OCI-LY3 (cell line): ENCODE measurements at regions not wholly inside any gene's neighbourhood (a gene's known extent, or its start where the extent isn't known, plus 50 kb on each side); places are given as distances from the start of the nearest gene placed in this dataset.

Experiments used
- H2AFZ ChIP-seq: fragments of 200-600, 300-600 bp; shearing (Covaris generic); 2 replicates; pipeline ENCODE4 v1.6.0; 2014; ENCODE audit warnings: antibody characterized with exemption, low read depth, low read length
- H3K27ac ChIP-seq: fragments of 200-600, 300-600 bp; sonication (generic); 2 replicates; pipeline ENCODE4 v1.5.1; 2014; ENCODE audit warnings: mild to moderate bottlenecking, low read length, moderate library complexity, mixed read lengths
- H3K27me3 ChIP-seq: fragments of 200-600, 300-600 bp; sonication (generic); 2 replicates; pipeline ENCODE4 v1.6.1; 2014; ENCODE audit warnings: low read depth, low read length, mixed read lengths
- H3K36me3 ChIP-seq: fragments of 200-600, 300-600 bp; sonication (generic); replicated peaks from 2 replicates; pipeline ENCODE3; 2014; ENCODE audit warnings: low read depth, low read length, mixed read lengths
- H3K4me1 ChIP-seq: fragments of 300-600, 200-600 bp; sonication (generic); 2 replicates; pipeline ENCODE4 v1.6.1; 2014; ENCODE audit warnings: low read length, mixed read lengths
- H3K4me2 ChIP-seq: fragments of 200-600, 300-600 bp; sonication (generic); 2 replicates; pipeline ENCODE4 v1.6.1; 2014; ENCODE audit warnings: low read length, mixed read lengths
- H3K4me3 ChIP-seq: fragments of 300-600, 200-600 bp; sonication (generic); 2 replicates; pipeline ENCODE4 v1.5.1; 2014; ENCODE audit warnings: antibody characterized with exemption, mild to moderate bottlenecking, low read length, moderate library complexity
- H3K79me2 ChIP-seq: fragments of 300-600, 200-600 bp; shearing (Covaris generic); 2 replicates; pipeline ENCODE4 v1.6.1; 2014; ENCODE audit warnings: mild to moderate bottlenecking, low read length, mixed read lengths
- H3K9ac ChIP-seq: fragments of 300-600, 200-600 bp; shearing (Covaris generic); 2 replicates; pipeline ENCODE4 v1.6.0; 2014; ENCODE audit warnings: mild to moderate bottlenecking, low read length, moderate library complexity
- H3K9me3 ChIP-seq: fragments of 200-600, 300-600 bp; shearing (Covaris generic); 2 replicates; pipeline ENCODE4 v1.6.1; 2014; ENCODE audit warnings: low read length, mixed read lengths; ENCODE audit not compliant: insufficient read depth
- H4K20me1 ChIP-seq: fragments of 200-600, 300-600 bp; sonication (generic); 2 replicates; pipeline ENCODE4 v1.6.1; 2016; ENCODE audit warnings: low read length, mixed read lengths; ENCODE audit not compliant: insufficient read depth
- EZH2phosphoT487 ChIP-seq: fragments of 200-600 bp; shearing (Covaris generic); IDR thresholded peaks from 2 replicates; pipeline ENCODE4 v1.6.1; 2018; ENCODE audit warnings: antibody characterized with exemption, mixed run types, low read depth
- TF ChIP-seq, protein P1 (sequence below): fragments of 200-600, 300-600 bp; sonication (generic); IDR thresholded peaks from 2 replicates; pipeline ENCODE4 v1.5.1; 2014; ENCODE audit warnings: antibody characterized with exemption, low read length, low read depth

DNA sequence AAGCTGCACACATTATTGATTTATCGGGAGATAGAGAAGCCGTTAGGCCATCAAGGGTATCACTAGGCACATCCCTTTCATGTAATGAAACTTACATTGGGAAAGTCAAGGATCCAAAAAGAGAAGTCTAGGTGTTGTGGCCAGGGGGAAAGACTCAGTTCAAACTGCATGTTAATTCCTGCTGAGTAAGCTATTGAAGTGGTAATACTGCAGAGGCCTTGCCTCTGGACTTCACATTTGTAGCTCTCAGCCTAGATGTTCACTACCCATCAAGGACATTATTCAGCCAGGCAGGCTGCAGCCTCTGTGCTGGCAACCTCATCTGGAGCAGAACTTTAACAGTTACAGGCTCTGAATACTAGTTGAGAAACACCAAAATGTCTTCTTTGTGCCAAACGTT, 2094.5 kb upstream of the AGA start:
- Histone ChIP-seq H3K27ac (no peak overlapping the region), H3K27me3 (no peaks in the 10 kb centered on the region), H3K9me3 (no peaks in the 10 kb centered on the region), H3K36me3 (no peaks in the 10 kb centered on the region), H3K4me1 (no peaks in the 10 kb centered on the region), H3K4me2 (no peak overlapping the region), H3K9ac (no peak overlapping the region), H3K79me2 (no peaks in the 10 kb centered on the region), H3K4me3 (no peak overlapping the region), H4K20me1 (no peaks in the 10 kb centered on the region), H2AFZ (no peak overlapping the region)
- TF ChIP-seq, protein P1, sequence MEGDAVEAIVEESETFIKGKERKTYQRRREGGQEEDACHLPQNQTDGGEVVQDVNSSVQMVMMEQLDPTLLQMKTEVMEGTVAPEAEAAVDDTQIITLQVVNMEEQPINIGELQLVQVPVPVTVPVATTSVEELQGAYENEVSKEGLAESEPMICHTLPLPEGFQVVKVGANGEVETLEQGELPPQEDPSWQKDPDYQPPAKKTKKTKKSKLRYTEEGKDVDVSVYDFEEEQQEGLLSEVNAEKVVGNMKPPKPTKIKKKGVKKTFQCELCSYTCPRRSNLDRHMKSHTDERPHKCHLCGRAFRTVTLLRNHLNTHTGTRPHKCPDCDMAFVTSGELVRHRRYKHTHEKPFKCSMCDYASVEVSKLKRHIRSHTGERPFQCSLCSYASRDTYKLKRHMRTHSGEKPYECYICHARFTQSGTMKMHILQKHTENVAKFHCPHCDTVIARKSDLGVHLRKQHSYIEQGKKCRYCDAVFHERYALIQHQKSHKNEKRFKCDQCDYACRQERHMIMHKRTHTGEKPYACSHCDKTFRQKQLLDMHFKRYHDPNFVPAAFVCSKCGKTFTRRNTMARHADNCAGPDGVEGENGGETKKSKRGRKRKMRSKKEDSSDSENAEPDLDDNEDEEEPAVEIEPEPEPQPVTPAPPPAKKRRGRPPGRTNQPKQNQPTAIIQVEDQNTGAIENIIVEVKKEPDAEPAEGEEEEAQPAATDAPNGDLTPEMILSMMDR = no peak
- TF ChIP-seq EZH2phosphoT487 = no peak

DNA sequence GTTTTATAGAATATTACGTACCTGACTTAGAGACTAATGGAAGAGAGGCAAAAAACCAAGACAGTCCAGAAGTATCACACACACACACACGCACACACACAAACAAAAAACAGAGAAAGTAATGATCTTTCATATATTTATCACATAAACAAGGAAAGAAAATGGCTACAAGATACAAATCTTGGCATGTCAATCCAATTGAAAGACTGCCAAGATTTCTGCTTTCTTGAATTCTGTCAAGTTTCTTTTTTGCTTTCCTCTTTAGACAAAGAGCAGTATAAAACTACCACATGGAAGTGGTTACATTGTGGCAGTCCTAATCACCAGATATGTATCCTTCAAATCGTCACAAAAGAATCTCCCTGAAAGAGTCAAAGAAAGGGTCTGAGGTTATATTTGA, 2097.4 kb upstream of the AGA start:
- H3K4me2 ChIP-seq = no peak overlapping the region
- H3K4me1 ChIP-seq = no peaks in the 10 kb centered on the region
- H3K27me3 ChIP-seq = no peaks in the 10 kb centered on the region
- H4K20me1 ChIP-seq = no peaks in the 10 kb centered on the region
- H2AFZ ChIP-seq = no peak overlapping the region
- no peak overlapping the region for H3K27ac ChIP-seq
- H3K4me3 ChIP-seq = no peak overlapping the region
- TF ChIP-seq, protein P1 = no peak
- TF ChIP-seq EZH2phosphoT487 = no peak
- no peak overlapping the region for H3K9ac ChIP-seq
- H3K36me3 ChIP-seq = no peaks in the 10 kb centered on the region
- no peaks in the 10 kb centered on the region for H3K79me2 ChIP-seq
- no peaks in the 10 kb centered on the region for H3K9me3 ChIP-seq

DNA sequence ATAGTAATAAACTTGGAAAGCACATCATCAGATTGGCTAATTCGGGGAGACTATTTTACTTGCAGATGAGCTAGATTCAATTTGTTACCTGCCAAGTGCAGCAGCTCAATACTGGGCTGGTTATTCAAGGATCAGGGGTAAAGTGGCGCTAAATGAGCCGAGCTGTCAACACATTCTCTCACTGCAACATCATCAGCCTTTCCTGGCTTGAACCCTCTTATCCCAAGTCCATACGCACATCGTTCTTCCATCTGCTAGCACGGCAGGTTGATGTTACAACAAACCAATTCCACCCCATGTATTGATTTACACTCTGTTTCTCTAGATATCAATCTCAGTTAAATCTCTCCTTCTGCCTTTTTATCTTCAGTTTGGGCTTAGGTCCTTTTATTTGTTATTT, 2101.5 kb upstream of the AGA start:
- TF ChIP-seq, protein P1 = no peak
- TF ChIP-seq EZH2phosphoT487 = no peak
- no peaks in the 10 kb centered on the region for H3K36me3 ChIP-seq
- no peaks in the 10 kb centered on the region for H3K9me3 ChIP-seq
- H3K27ac ChIP-seq = no peak overlapping the region
- no peak overlapping the region for H3K4me3 ChIP-seq
- no peak overlapping the region for H3K4me2 ChIP-seq
- H3K27me3 ChIP-seq = no peaks in the 10 kb centered on the region
- H4K20me1 ChIP-seq = no peaks in the 10 kb centered on the region
- no peak overlapping the region for H2AFZ ChIP-seq
- H3K9ac ChIP-seq = no peak overlapping the region
- H3K4me1 ChIP-seq = no peaks in the 10 kb centered on the region
- H3K79me2 ChIP-seq = no peaks in the 10 kb centered on the region

DNA sequence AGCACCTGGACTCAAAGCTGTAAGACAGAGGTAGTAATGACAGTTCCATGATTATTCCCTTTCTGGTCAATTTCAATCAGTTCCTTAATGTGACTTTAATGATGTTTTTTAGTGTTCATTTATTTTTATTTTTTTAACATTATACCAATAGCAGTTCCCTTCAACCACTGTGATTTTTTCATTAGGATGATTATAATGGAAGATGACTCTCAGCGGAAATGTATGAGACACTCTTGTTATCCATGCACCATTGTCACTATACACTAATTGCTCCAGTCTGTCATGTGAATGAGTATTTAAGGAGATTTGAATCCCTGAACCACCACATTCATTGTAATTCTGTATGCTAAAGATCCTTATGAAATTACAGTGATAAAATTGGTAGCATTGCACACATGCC, 2102.3 kb upstream of the AGA start:
- H3K4me2 ChIP-seq = no peak overlapping the region

More for the DNA sequence above, 2102.3 kb upstream of the AGA start:
- Histone ChIP-seq H3K27ac (no peak overlapping the region), H3K9me3 (no peaks in the 10 kb centered on the region), H3K4me1 (no peaks in the 10 kb centered on the region), H2AFZ (no peak overlapping the region), H3K27me3 (no peaks in the 10 kb centered on the region), H3K9ac (no peak overlapping the region), H3K36me3 (no peaks in the 10 kb centered on the region), H4K20me1 (no peaks in the 10 kb centered on the region), H3K79me2 (no peaks in the 10 kb centered on the region), H3K4me3 (no peak overlapping the region)
- TF ChIP-seq EZH2phosphoT487 = no peak
- TF ChIP-seq, protein P1 = no peak
